Lung (tissue), 11 donors: ENCODE measurements at regions not wholly inside any gene's neighbourhood (a gene's known extent, or its start where the extent isn't known, plus 50 kb on each side); places are given as distances from the start of the nearest gene placed in this dataset.

Source experiments
- ATAC-seq: fragments of 200-7000 bp; cut with Tn5 transposase; one replicate; pipeline ENCODE4 v1.9.1; 2020; ENCODE audit warnings: moderate number of reproducible peaks; ENCODE audit not compliant: insufficient read depth, low FRiP score
- DNase-seq, 3 donors: peaks; one replicate each; pipeline ENCODE4 v3.0.0-alpha.2; 2013 to 2017
- H3K27ac ChIP-seq, 2 donors: one replicate each; pipeline ENCODE4 v1.5.1; 2013; ENCODE audit warnings: mild to moderate bottlenecking in 2 of 2, moderate library complexity in 2 of 2, control low read depth in 1 of 2, inconsistent platforms in 1 of 2, low read depth in 1 of 2, low read length in 1 of 2
- H3K27me3 ChIP-seq, 3 donors: one replicate each; pipeline ENCODE4 v1.5.1; 2013; ENCODE audit warnings: low read length in 2 of 3; ENCODE audit not compliant: control insufficient read depth in 3 of 3, insufficient read depth in 3 of 3
- H3K36me3 ChIP-seq, 4 donors: one replicate each; pipeline ENCODE4 v1.5.1; 2013; ENCODE audit warnings: low read length in 4 of 4, mild to moderate bottlenecking in 1 of 4, moderate library complexity in 1 of 4; ENCODE audit not compliant: control insufficient read depth in 4 of 4, insufficient read depth in 4 of 4
- H3K4me1 ChIP-seq, 5 donors: one replicate each; pipeline ENCODE4 v1.5.1; 2013; ENCODE audit warnings: low read length in 5 of 5, mild to moderate bottlenecking in 2 of 5, moderate library complexity in 1 of 5; ENCODE audit not compliant: control insufficient read depth in 5 of 5, insufficient read depth in 5 of 5
- H3K4me3 ChIP-seq: one replicate; pipeline ENCODE4 v1.5.1; 2013; ENCODE audit warnings: mild to moderate bottlenecking, control low read depth, moderate library complexity
- H3K9ac ChIP-seq, 2 donors: one replicate each; pipeline ENCODE4 v1.5.1; 2013; ENCODE audit warnings: low read length in 2 of 2, control low read depth in 1 of 2; ENCODE audit not compliant: insufficient read depth in 1 of 2
- H3K9me3 ChIP-seq, 4 donors: one replicate each; pipeline ENCODE4 v1.5.1; 2013; ENCODE audit warnings: low read length in 3 of 4, mild to moderate bottlenecking in 1 of 4, moderate library complexity in 1 of 4; ENCODE audit not compliant: control insufficient read depth in 4 of 4, insufficient read depth in 3 of 4
- WGBS, 2 donors: extraction: QIAGEN DNeasy Blood & Tissue Kit; methylation state at CpG; one replicate each; pipeline ENCODE4 v1.1.7; 2013; 5-methylcytosine and 5-hydroxymethylcytosine counted together
- TF ChIP-seq, protein P1 (sequence below): IDR thresholded peaks from 2 replicates; pipeline ENCODE4 v1.5.1; 2012; ENCODE audit warnings: mild to moderate bottlenecking; ENCODE audit errors: control extremely low read depth, extremely low read depth
- donor health status: control.
- donor health status: control.
- donor health status: Bipolar disorder and iron deficiency.
- donor health status: healthy.
- donor health status: DM: yes; HTN: yes; CAD: no.

GRCh38 chr6:19597809-19598320 is 239.3 kb upstream of the ID4 start:
- Histone ChIP-seq H3K4me1 (no peaks in the 10 kb centered on the region), H3K4me3 (no peak overlapping the region), H3K36me3 (no peaks in the 10 kb centered on the region), H3K27ac (no peak overlapping the region), H3K27me3 (no peaks in the 10 kb centered on the region), H3K9me3 (no peaks in the 10 kb centered on the region), H3K9ac (no peak overlapping the region)
- DNase-seq (no peak), ATAC-seq (no peak)
- TF ChIP-seq, protein P1, sequence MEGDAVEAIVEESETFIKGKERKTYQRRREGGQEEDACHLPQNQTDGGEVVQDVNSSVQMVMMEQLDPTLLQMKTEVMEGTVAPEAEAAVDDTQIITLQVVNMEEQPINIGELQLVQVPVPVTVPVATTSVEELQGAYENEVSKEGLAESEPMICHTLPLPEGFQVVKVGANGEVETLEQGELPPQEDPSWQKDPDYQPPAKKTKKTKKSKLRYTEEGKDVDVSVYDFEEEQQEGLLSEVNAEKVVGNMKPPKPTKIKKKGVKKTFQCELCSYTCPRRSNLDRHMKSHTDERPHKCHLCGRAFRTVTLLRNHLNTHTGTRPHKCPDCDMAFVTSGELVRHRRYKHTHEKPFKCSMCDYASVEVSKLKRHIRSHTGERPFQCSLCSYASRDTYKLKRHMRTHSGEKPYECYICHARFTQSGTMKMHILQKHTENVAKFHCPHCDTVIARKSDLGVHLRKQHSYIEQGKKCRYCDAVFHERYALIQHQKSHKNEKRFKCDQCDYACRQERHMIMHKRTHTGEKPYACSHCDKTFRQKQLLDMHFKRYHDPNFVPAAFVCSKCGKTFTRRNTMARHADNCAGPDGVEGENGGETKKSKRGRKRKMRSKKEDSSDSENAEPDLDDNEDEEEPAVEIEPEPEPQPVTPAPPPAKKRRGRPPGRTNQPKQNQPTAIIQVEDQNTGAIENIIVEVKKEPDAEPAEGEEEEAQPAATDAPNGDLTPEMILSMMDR: no peak
- 78 to 83% methylated on average over 5 of the region's 5 CpGs for WGBS, 2 donors

GRCh38 chr6:19599796-19600464 is 237.2 kb upstream of the ID4 start:
- Histone ChIP-seq H3K27ac (no peak overlapping the region), H3K36me3 (no peaks in the 10 kb centered on the region), H3K4me3 (no peak overlapping the region), H3K4me1 (no peaks in the 10 kb centered on the region), H3K9me3 (no peaks in the 10 kb centered on the region), H3K9ac (no peak overlapping the region), H3K27me3 (no peaks in the 10 kb centered on the region)
- no peak for ATAC-seq
- 66 to 70% methylated on average over 5 of the region's 5 CpGs for WGBS, 2 donors
- TF ChIP-seq, protein P1: no peak
- DNase-seq: no peak

DNA sequence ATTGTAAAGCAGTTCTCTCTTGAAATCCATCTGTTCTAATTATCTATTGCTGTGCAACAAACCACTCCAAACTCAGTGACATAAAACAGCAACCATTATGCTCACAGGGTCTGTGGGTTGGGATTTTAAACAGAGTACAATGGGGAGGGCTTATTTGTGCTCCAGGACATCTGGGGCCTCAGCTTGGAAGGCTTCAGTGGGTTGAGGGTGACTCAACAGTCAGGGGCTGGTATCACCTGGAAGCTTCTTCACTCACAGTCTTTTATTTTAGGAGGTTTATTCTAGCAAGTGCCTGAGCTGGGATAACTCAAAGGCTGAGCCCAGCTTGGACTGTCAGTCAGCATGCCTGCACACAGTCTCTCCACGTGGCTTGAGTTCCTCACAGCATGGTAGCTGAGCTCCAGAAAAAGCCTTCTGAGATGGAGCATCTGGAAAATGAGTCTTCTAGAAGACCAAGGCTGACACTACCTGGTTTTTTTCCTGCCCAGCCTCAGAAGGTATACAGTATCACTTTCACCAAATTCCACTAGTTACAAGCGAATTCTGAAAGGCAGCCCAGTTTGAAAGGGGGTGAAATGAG is 234.6 kb upstream of the ID4 start:
- Histone ChIP-seq H3K36me3 (no peaks in the 10 kb centered on the region), H3K27ac (no peak overlapping the region), H3K4me3 (no peak overlapping the region), H3K9me3 (no peaks in the 10 kb centered on the region), H3K9ac (no peak overlapping the region), H3K4me1 (peaks cover 0 to 1% (median 0%) of the 10 kb centered on the region in 5 donors), H3K27me3 (no peaks in the 10 kb centered on the region)
- ATAC-seq (no peak), DNase-seq (no peak)
- 70 to 74% methylated on average over 2 of the region's 2 CpGs for WGBS, 2 donors
- TF ChIP-seq, protein P1: no peak
